ENCODE measurements at regions not wholly inside any gene's neighbourhood (a gene's known extent, or its start where the extent isn't known, plus 50 kb on each side); places are given as distances from the start of the nearest gene placed in this dataset.

GRCh38 chr15:85976102-85976501 lies 103.6 kb upstream of the AGBL1 start:
- TF ChIP-seq, protein P1, sequence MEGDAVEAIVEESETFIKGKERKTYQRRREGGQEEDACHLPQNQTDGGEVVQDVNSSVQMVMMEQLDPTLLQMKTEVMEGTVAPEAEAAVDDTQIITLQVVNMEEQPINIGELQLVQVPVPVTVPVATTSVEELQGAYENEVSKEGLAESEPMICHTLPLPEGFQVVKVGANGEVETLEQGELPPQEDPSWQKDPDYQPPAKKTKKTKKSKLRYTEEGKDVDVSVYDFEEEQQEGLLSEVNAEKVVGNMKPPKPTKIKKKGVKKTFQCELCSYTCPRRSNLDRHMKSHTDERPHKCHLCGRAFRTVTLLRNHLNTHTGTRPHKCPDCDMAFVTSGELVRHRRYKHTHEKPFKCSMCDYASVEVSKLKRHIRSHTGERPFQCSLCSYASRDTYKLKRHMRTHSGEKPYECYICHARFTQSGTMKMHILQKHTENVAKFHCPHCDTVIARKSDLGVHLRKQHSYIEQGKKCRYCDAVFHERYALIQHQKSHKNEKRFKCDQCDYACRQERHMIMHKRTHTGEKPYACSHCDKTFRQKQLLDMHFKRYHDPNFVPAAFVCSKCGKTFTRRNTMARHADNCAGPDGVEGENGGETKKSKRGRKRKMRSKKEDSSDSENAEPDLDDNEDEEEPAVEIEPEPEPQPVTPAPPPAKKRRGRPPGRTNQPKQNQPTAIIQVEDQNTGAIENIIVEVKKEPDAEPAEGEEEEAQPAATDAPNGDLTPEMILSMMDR (IDR thresholded peaks at IDR 0.05; ENCODE audit: low read depth, low read length) = no peak
- TF ChIP-seq POLR2A (IDR thresholded peaks at IDR 0.05; ENCODE audit: extremely low read depth, insufficient read length) = no peak
